GM18508 (cell line): ENCODE measurements at regions not wholly inside any gene's neighbourhood (a gene's known extent, or its start where the extent isn't known, plus 50 kb on each side); places are given as distances from the start of the nearest gene placed in this dataset.

Experiments used
- ATAC-seq: cut with Tn5 transposase; IDR thresholded peaks from one replicate; pipeline ENCODE4 v1.9.1; 2021; ENCODE audit warnings: moderate number of reproducible peaks; ENCODE audit not compliant: insufficient read depth, unreplicated experiment

DNA sequence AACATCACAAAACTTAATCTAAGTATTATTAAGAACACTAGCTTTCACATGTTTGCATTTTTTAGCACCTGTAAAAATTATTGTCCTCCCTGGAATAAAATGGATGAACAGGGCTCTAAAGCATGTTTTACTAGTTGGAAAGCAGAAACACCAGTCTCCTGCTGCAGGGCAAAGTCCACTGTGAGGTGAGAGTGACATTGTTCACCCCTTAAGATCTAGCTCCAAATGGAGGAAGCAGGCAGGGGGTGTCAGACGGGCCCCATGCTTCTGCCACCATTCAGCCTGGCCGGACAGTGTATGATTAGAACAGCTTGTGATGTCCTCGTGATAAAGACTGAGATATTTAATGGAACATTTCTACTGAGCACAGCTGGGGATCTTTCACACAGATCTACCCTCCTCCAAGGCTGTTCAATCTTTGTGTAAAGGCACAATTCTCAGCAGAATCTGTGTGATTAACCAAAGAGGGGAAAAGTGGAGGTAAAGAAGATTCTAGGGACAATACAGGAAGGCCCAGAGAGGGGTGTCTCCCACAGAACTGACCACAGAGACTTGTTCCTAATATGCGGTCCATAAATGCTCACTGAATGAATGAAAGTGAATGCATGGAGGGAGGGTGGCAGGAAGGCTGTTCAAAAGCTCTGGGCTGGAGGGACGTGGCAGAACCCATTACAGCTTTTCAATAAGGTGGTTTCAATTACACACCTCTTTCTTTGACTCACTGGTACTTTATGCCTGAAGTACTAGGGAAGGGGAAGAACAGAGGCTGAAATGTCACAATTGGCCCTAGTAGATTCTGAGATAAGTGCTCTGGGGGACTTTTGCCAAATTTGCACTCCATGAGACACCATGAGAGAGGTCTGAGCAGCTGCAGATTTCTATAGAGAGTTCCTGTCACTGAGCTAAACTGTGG, 239.1 kb upstream of the ARHGAP20 start:
- no peak for ATAC-seq

DNA sequence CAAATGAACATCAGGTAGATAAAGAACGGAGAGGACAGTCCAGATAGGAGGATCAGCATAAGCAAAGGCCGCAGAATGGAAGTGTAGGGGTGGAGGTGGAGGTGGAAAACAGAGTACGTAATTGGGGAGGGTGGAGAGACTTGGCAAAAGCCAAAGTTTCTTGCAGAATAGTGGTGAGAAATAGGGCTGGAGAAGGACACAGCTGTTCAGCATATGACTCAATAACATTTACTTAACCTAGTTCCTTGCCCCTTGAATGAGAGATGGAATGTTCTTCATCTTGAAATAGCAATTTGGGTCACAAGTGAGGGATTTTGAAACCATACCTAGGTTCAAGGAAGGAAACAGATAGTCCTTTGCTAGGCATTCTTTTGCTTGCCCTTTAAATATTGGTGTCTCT, 235.9 kb upstream of the ARHGAP20 start:
- no peak for ATAC-seq

DNA sequence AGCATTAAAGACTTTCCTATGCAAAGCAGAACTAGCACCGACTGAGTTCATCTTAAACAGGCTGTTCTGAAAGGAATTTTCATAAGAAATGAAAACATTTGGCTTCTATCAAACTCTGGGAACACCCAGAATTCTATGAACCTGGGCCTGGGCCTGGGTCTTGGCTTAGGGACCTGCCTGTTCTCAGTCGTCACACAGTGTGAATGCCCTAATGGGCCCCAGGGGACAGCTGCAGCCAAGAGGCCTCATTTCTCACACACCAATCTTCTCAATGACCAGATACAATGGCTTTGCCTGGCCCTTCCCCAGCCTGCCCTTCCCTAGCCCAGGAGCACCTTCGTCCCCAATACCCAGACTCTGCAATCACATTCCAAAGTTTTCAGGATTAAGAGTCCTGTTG, 234.9 kb upstream of the ARHGAP20 start:
- ATAC-seq: no peak

DNA sequence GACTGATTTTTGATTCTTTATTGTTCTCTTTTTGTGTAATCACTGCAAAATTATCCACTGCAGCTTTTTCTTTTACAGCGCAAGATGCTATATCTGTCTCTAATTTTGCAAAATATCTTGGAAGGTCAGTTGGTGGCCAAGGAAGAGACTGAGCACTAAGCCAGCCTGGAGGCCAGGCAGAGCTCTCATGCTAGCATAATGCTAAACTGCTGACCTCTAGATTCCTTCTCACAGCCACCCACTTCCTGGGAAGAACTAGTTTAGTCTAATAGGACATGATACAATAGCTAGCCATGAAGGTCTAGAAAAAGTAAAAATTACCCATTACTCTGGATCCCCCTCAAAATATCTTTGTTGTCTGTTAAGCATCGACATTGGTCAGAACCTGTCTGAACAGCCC, 227.2 kb upstream of the ARHGAP20 start:
- ATAC-seq: no peak

DNA sequence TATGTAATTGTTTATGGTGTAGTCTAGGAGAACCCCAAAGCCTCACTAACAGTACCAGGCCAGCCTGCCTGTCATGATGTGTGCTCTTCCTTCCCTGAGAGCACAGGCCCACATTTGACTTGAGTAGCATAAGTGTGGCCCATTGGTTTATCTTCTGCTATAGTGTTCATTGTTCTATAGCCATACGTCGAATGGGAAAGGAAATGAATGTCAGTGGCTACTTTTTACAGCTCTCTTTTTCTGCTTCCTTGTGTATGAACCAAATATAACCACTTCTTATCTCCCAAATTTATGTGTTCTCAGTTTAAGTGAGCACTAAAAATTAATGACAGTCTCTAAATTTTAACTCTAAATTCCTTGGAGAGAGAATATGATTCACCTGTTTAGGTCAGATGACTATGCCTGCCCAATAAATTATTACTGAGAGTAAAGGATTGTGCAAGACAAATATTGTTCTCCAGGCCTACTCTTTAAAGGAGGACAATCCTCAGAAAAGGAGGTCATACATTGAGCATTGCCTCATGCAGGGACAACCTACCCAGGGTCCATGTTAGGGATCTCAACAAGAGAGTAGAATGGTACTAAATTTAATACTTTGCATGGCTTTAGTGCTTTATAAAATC, 222.9 kb upstream of the ARHGAP20 start:
- ATAC-seq: no peak

DNA sequence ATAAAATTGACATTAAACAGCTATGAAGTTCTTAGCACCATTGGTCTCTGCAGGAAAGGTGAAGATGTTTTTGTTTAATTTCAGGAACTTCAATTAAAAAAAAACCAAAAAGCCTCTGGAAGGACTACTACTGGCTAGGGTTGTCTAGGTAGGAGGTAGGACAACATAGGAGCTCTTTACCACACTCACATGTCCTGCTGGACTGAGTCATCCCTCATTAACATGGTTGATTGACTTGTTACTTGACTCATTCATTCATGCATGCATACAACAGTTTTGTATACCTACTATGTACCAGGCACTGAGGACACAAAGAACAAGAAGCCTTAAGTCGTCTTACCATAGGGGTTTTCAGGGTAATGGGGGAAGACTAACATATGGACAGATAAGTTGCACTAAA, 216.9 kb upstream of the ARHGAP20 start:
- no peak for ATAC-seq

DNA sequence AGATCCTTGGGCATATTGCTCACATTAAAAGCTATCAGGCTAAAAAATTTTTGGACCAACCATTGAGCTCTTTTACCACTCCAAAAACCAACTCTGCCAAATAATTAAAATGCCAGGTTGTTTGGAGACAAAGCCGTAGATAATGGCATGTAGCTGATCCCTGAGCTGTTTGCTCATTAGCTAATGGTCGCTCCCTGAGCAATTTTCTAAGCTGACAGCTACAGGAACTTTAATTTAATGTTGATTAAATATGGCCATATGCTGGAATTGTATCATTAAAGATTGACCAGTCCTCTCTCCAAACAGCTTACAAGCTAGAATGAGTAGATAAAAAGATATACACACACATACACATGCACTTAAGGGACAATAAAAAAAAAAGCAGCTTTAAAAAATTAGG, 216.2 kb upstream of the ARHGAP20 start:
- no peak for ATAC-seq

DNA sequence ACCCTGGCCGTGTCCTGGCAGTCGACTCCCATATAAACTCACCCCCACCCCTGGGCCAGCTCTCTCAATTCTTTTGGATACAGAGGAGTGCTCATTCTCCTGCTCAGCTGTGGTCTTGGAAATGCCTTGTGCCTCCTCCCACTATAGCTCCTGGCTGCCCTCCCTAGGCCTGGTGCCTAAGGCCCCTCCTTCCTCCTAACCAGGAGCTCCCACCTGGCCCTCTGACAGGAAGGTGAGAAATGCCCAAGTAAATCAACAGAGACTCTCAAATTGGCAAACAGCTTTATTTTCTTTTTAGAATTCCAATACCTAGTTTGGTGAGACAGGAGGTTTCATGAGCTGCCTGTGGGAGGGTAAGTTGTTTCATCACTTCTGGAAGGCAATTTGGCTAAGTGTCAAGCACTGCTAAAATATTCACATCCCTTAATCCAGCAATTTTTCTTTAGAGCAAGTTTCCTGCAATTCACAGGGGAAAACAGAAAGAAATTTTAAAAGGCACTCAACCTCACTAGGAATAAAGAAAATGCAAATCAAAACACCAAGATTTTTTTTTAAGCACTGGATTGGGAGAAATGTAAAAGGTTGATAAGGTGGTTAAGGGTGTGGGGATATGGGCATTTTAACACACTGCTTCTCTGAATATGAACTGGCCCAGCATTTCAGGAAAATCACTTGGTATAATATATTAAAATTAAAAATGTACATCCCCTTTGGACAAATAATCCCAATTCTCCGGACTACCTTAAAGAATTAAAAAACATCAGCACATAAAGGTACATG, 209.7 kb upstream of the ARHGAP20 start:
- no peak for ATAC-seq

DNA sequence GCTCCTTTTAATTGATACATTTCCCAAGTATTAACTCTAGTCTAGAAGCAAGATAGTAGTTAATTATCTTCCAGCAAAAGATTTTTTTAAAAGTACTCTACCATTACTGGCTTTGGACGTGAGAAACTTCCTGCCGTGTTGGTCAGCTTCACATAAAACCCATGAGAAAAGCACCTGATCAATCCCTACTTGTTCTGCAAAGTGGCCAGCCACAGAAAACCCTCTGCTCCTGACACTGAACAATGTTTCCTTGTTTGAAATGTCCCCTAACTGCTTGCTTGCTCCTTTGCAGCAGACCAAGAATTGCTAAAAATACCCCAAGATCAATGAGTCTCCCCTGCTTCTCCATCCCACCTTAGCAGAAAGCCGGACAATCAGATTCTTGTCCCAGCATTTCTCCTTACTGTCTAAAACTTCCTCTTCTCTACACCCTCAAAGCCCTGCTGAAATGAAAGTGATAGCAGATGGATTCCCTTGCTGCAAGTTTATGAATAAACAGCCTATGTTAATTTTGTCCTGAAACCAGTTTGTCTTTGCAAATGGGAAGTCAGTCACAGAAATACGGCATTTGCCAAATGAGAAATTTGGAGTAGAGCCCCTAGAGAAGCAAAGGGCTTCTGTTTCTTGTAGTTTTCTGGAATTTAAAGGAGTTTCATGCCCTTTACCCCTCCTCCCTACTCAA, 207.1 kb upstream of the ARHGAP20 start:
- ATAC-seq: no peak

DNA sequence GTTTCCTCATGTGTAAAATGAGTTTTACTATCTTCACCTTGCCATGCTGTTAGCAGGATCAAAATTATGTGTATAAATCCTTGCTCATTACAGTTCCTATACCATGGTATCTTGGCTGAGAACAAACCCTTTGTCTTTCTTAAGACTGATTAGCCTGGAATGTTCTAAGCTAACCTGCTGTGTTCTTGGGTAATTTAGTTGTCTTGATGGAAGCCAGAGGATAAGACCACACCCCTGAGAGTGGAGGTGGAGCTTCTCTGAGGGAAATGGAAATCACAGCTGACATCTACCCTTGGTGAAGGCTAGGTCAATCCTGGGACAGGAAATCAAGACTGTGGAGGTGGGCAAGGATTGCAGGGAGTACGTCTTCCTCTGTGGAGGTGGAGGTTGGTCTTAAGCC, 206.1 kb upstream of the ARHGAP20 start:
- ATAC-seq: no peak

DNA sequence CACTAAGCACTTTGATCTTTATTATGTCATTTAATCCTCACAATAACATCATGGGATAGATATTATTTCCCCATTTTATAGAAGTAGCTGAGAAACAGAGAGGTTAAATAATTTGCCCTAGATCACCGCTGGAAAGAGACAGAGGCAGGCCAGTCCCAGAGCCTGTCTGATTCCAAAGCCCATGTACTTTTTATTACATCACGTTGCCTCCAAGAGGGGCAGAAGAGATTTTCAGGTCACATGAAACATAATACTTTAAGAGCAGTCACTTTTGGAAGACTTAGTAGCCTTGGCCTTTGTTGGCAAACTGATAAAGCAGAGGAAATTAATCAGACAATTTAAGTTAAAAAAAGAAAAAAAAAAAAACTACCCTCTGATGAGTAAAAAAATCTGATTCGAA, 200.2 kb upstream of the ARHGAP20 start:
- ATAC-seq: no peak

DNA sequence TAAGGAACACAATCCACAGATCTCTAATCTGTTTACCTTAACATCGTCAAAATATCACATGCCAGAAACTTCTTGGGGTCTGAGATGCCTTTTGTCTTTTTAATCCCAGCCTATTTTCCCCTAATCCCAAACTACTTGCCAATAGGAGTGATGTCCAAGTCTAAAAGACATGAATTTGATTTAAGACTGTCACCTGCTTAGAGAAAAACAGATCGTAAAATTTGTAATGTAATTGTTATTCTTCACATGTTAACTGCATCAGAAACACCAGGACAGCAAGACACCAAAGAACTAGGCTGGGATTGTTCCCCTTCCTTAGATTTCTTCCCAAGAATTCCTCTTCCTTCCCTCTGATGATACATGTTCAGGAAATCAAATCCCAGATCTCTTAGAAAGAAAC, 198.1 kb upstream of the ARHGAP20 start:
- ATAC-seq: no peak

DNA sequence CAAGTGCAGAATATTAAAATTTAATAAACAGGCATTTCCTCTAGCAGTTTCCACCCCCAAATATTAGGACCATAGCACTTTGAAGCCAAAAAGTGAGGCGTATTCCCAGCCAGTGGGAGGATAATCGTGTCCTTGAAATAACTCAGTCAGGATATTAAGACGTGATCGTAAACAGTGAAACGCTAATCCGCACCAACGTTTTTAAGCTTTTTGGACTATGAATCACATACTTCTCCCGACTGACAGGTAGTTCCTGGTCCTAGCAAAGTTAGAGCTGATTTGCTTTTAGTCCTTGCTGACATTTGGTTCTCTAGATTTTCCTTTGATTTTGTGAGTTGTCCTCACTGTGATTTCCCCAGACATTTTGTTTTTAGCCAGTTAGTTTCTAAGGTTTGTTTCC, 197.1 kb upstream of the ARHGAP20 start:
- ATAC-seq: no peak

DNA sequence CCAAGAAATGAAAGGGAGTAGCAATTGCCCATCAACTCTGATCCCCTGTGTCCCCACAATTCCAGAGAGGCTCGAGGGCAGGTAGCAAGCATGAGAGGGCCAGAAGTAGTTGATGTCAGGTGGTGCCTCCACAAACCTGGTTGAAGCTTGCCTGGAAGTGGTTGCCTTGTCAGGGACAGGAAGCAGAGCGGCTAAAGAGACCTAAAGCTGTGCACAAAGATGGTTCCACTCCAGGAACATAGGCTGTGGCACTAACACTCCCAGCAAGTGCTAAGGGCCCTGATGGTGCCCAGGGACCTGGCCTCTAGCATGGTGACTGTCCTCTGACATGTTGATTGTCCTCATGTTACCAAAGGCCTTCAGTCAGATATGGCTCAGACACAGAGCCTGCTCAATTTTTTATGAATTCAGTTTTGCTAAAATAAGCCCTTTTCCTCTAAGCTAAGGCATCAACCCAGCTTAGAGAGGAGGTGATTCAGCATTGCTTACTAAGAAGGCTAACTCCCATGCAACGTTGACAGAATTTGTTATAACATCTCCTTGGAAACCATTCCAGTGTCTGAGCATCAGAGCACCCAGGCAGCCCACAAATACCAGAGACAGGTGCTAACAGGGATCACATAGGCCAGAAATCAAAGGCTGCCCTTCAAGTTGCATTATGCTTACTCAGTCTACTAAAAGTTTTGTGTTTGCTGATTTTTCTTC, 196.3 kb upstream of the ARHGAP20 start:
- no peak for ATAC-seq

DNA sequence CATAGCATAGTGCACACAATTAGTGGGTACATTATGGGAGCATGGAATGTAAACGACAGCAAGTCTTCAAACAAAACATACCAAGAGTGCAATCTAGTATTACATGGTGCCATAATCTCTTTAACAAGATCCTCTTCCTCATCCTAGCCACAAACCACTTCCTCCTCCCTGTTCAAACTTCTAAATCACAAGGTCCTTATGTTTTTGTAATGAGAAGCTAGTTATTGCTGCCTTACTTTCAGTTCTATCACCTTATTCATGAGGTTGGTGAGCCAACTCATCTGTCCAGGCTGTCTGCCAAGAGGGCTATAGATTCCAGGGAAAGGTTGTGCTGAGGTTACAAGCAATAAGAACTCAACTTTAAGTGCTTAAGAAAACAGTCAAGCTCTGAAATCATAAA, 195.4 kb upstream of the ARHGAP20 start:
- no peak for ATAC-seq

DNA sequence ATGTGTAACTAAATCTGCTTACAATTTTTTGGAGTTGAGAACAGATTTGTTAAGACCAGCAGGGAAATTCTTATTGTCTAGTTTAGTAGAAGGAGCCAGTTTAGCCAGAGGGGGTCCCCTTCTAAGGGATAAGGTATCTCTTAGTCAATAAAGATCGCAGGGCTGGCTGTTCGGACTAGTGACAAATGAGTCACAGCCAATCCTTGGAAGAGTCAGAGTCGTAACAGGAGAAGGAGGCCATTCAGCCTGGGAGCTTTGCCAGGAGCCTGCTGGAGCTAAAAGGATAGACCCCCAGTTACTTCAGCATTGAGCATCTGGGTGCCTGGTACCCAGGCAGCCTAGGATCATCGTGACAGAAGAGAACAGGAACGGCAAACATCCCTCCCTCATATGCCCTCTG, 191.6 kb upstream of the ARHGAP20 start:
- ATAC-seq: no peak

DNA sequence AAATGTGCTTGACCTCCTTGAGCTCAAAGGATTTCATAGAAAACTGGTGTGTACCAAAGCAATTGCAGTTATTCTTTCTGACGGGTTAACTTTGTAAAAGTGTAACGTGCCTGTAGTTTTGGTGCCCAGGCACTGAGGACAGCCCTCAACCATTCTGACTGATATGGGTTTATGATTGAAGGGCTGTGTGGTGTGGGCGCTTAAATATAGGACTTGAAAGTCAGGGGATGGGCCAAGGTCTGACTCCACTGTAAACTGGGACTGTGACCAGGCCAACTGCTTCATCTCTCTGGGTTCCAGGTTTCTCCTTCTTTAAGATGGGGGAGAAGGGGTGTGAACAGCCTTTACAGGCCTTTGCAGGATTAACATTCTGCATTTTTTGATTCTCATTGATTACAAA, 191.1 kb upstream of the ARHGAP20 start:
- no peak for ATAC-seq

DNA sequence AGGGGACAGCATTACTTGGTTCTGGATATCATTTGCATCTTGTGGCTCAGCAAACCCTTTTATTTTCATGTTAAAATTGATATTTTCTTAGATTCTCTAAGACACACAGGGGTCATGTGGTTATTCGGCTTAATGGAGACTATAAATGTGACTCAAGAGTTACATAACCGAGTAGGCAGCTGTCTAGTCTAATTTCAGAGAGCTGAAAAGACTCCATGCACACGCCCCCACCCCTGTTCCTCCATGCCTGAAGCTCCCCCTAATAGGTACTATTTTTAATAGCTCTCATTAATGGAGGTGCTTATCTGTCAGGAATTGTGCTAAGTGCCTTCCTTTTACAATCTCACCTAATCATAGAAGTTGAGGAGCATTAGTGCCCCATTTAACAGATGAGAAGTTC, 189.2 kb upstream of the ARHGAP20 start:
- no peak for ATAC-seq

DNA sequence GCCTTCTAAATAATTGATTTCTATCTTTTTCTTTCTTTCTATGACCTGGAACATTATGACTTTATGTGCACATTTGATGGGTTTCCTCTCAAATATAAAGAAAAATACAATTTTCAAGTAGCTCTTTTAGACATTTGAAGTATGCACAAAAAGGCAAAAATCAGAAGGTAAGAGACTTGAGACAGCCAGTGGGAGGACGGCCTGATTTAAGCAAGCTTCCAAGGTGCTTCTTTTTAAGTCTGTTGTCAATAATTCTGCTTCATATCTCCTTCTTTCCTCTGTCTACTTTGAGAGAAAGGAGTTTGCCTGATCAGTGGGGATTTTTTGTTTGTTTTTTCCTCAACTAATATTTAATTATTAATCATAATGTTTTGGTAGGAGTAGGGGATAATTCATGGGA, 188.2 kb upstream of the ARHGAP20 start:
- ATAC-seq: no peak

DNA sequence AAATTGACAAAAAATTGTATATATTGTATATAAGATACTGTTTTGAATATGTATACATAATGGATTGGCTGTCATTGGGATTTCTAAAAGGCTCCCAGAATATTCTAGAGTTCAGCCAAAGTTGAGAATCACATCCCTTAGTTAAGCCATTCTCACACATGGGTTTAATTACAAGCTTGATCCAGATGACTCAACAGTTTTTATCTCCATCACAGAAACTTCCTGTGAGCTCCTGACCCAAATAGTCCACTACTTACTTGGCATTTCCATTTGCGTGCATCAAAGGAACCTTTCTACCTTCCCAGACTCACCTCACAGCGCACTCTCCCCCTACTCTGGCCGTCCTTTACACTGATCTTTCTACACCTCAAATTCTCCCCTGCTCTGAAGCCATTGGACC, 184.8 kb upstream of the ARHGAP20 start:
- ATAC-seq: no peak
